SK-N-MC (cell line): ENCODE measurements at regions not wholly inside any gene's neighbourhood (a gene's known extent, or its start where the extent isn't known, plus 50 kb on each side); places are given as distances from the start of the nearest gene placed in this dataset.

Experiments
- EZH2 ChIP-seq: fragments of 200-600 bp; sonication (generic); IDR thresholded peaks from one replicate; pipeline ENCODE4 v1.6.1; 2017; ENCODE audit warnings: antibody characterized with exemption
- POLR2AphosphoS5 ChIP-seq: IDR thresholded peaks from 2 replicates; pipeline ENCODE4 v1.6.1; 2012; ENCODE audit warnings: mild to moderate bottlenecking, low read depth, low read length, borderline replicate concordance

DNA sequence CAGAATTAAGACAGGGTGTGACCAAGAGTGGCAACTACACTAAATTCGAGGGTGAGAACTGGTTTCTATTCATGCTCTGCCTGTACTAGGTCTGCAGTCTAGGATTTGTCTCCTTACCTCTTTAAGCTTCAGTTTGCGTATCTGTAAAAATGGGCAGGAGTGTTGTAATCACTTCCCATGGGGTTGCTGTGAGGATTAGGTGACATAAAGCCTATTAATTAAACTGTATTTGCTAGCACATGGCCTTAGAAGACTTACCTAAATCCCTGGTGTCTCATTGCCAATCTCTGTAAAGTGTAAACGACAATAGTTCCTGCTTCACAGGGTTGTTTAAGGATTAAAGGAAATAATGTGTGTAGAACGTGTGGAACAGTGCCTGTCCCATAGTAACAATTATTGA is 193.6 kb downstream of the DRD1 start:
- no peak for TF ChIP-seq POLR2AphosphoS5
- TF ChIP-seq EZH2: no peak
